OCI-LY7 (cell line): ENCODE measurements at regions not wholly inside any gene's neighbourhood (a gene's known extent, or its start where the extent isn't known, plus 50 kb on each side); places are given as distances from the start of the nearest gene placed in this dataset.
"Not testable (repeated sequence)": the region's sequence is repeated elsewhere in the genome, so short reads cannot be mapped to it uniquely, and the experiment has no call there.

Experiments
- BruUV-seq: library from RNA; stranded (reverse); fragments of 400-500 nt; replicated peaks from 2 replicates; lab custom pipeline; 2021; lab: Mats Ljungman, UMichigan
- CTCF ChIA-PET: fragments of 300-600 bp; sonication (Branson Sonifier 250); formaldehyde crosslinking; loops from one replicate; lab custom pipeline; 2022; ENCODE audit warnings: antibody characterized with exemption; ENCODE audit not compliant: unreplicated experiment; lab: Charles Lee
- POLR2A ChIA-PET: fragments of 300-600 bp; sonication (Branson Sonifier 250); formaldehyde crosslinking; loops from one replicate; lab custom pipeline; 2022; ENCODE audit warnings: antibody characterized with exemption; lab: Charles Lee
- DNase-seq: peaks from one replicate; pipeline ENCODE4 v3.0.0-alpha.2; 2015; ENCODE audit warnings: low spot score
- H2AFZ ChIP-seq: fragments of 200-600 bp; sonication (generic), shearing (Covaris generic); 2 replicates; pipeline ENCODE4 v1.6.1; 2014; ENCODE audit warnings: mild to moderate bottlenecking, antibody characterized with exemption, low read length, moderate library complexity
- H3K27ac ChIP-seq: fragments of 200-600 bp; sonication (generic); 2 replicates; pipeline ENCODE4 v1.5.1; 2014; ENCODE audit warnings: mixed run types, low read depth, mild to moderate bottlenecking, moderate library complexity, low read length, inconsistent platforms; ENCODE audit not compliant: poor library complexity, severe bottlenecking
- H3K36me3 ChIP-seq: fragments of 200-600 bp; sonication (generic); 2 replicates; pipeline ENCODE4 v1.6.1; 2014; ENCODE audit warnings: mild to moderate bottlenecking, antibody characterized with exemption, low read length, moderate library complexity, mixed read lengths; ENCODE audit not compliant: insufficient read depth
- H3K4me1 ChIP-seq: fragments of 200-600 bp; sonication (generic); 2 replicates; pipeline ENCODE4 v1.5.1; 2014; ENCODE audit warnings: mild to moderate bottlenecking, low read length; ENCODE audit not compliant: insufficient read depth, poor library complexity, severe bottlenecking
- H3K4me2 ChIP-seq: fragments of 200-600 bp; sonication (generic); 2 replicates; pipeline ENCODE4 v1.6.1; 2014; ENCODE audit warnings: mild to moderate bottlenecking, low read length
- H3K4me3 ChIP-seq: fragments of 200-600 bp; sonication (generic); 2 replicates; pipeline ENCODE4 v1.5.1; 2014; ENCODE audit warnings: mild to moderate bottlenecking, low read depth, low read length; ENCODE audit not compliant: poor library complexity, severe bottlenecking
- H3K79me2 ChIP-seq: fragments of 200-600 bp; sonication (generic); 2 replicates; pipeline ENCODE4 v1.6.1; 2016; ENCODE audit warnings: low read depth, mild to moderate bottlenecking, low read length, moderate library complexity, mixed read lengths; ENCODE audit not compliant: insufficient read depth
- H3K9me2 ChIP-seq: fragments of 200-600 bp; sonication (generic); 2 replicates; pipeline ENCODE4 v1.6.1; 2016; ENCODE audit warnings: mild to moderate bottlenecking, low read length, mixed read lengths; ENCODE audit not compliant: insufficient read depth
- H3K9me3 ChIP-seq: fragments of 200-600 bp; sonication (generic); 2 replicates; pipeline ENCODE4 v1.6.1; 2014; ENCODE audit warnings: mild to moderate bottlenecking, mixed run types, low read length, mixed read lengths
- H4K20me1 ChIP-seq: fragments of 200-600 bp; sonication (generic); 2 replicates; pipeline ENCODE4 v1.6.1; 2014; ENCODE audit warnings: mild to moderate bottlenecking, antibody characterized with exemption, low read length, moderate library complexity, mixed read lengths; ENCODE audit not compliant: insufficient read depth
- CTCF ChIP-seq: fragments of 200-600 bp; sonication (generic); conservative IDR thresholded peaks from 2 replicates; pipeline ENCODE4 v1.5.1; 2014; ENCODE audit warnings: mild to moderate bottlenecking, antibody characterized with exemption, low read length, moderate library complexity, mixed read lengths
- EZH2phosphoT487 ChIP-seq: fragments of 200-600 bp; sonication (generic); IDR thresholded peaks from 2 replicates; pipeline ENCODE4 v1.6.1; 2018; ENCODE audit warnings: low read depth, borderline replicate concordance, mild to moderate bottlenecking, mixed run types, antibody characterized with exemption, low read length, moderate library complexity, mixed read lengths
- intact Hi-C: fragments of 100-400 bp; cut with micrococcal nuclease; formaldehyde crosslinking; loops from one replicate; pipeline ENCODE4 v1.10.0; 2022; ENCODE audit not compliant: unreplicated experiment

DNA sequence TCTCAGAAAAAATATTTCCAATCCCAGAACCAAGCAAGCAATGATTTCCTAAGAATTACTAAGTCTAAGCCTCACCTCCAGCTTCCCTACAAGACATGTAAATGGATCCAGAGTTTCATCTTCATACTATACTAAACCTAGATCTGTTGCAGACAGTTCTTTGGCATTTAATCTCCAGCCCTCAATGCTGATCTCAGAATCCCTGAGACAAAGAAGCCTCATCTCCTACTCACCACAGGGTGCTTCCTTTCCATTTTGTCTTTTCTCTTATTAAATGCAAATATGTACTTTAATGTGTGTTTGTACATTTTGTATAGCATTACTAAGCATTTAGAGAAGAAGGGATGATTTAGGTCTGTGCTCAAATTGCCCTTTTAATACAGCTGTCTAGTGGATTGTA is 954.9 kb downstream of the TDRD15 start:
- Histone ChIP-seq H4K20me1 (no peaks in the 10 kb centered on the region), H3K4me1 (no peaks in the 10 kb centered on the region), H3K4me3 (no peak overlapping the region), H3K4me2 (no peak overlapping the region), H2AFZ (no peak overlapping the region), H3K9me2 (no peaks in the 10 kb centered on the region), H3K27ac (no peak overlapping the region), H3K9me3 (no peaks in the 10 kb centered on the region), H3K79me2 (no peaks in the 10 kb centered on the region), H3K36me3 (no peaks in the 10 kb centered on the region)
- CTCF ChIA-PET: no interaction called here
- POLR2A ChIA-PET: no interaction called here
- intact Hi-C loops: no loop called here
- TF ChIP-seq EZH2phosphoT487: no peak
- no peak for DNase-seq
- no TSS peak for BruUV-seq

DNA sequence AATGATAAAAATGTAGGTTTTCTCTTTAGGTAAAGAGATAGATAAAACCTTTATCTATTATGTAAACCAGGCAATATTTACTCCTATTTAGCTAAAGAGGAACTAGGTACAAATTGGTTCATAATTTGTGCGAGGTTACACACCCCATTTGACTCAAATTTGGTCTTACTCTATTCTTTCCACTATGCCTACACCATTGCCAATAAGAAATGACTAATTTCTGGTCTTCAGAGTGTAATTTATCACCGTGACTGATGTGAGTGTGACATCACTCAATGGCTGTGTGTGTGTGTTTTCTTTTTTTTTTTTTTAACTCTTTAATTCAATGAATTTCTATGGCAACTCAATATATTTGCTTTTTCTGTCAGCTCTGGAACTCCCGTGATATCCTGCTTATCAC is 955.8 kb downstream of the TDRD15 start:
- ChIA-PET CTCF (no interaction called here), POLR2A (interaction anchor here (0.6 kb wide), 1 partner anchor 681 kb away, joined by 3 read pairs; no protein-coding TSS in a partner anchor)
- Histone ChIP-seq H3K4me2 (no peak overlapping the region), H3K36me3 (no peaks in the 10 kb centered on the region), H4K20me1 (no peaks in the 10 kb centered on the region), H3K9me3 (no peaks in the 10 kb centered on the region), H3K9me2 (no peaks in the 10 kb centered on the region), H3K27ac (no peak overlapping the region), H3K79me2 (no peaks in the 10 kb centered on the region), H2AFZ (no peak overlapping the region), H3K4me1 (no peaks in the 10 kb centered on the region), H3K4me3 (no peak overlapping the region)
- intact Hi-C loops: no loop called here
- no TSS peak for BruUV-seq
- no peak for TF ChIP-seq EZH2phosphoT487
- DNase-seq: no peak

GRCh38 chr2:22086726-22087125 is 963.0 kb downstream of the TDRD15 start:
- ChIA-PET POLR2A (no interaction called here), CTCF (no interaction called here)
- intact Hi-C loops: no loop called here
- Histone ChIP-seq H3K4me2 (no peak overlapping the region), H3K9me3 (no peaks in the 10 kb centered on the region), H3K4me3 (no peak overlapping the region), H4K20me1 (no peaks in the 10 kb centered on the region), H2AFZ (no peak overlapping the region), H3K9me2 (no peaks in the 10 kb centered on the region), H3K4me1 (no peaks in the 10 kb centered on the region), H3K79me2 (no peaks in the 10 kb centered on the region), H3K27ac (no peak overlapping the region), H3K36me3 (no peaks in the 10 kb centered on the region)
- DNase-seq: no peak
- TF ChIP-seq CTCF (no peak), EZH2phosphoT487 (no peak)
- no TSS peak for BruUV-seq

DNA sequence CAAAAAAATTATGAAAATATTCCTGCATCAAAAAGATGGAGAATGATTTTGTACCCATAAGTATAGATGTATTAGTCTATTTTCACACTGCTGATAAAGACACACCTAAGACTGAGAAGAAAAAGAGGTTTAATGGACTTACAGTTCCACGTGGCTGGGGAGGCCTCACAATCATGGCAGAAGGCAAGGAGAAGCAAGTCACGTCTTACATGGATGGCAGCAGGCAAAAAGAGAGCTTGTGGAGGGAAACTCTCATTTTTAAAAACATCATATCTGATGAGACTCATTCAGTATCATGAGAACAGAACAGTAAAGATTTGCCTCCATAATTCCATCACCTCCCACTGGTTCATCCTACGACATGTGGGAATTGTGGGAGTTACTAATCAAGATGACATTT is 979.8 kb downstream of the TDRD15 start:
- H2AFZ ChIP-seq, BruUV-seq, POLR2A ChIA-PET, H3K36me3 ChIP-seq, H3K4me1 ChIP-seq, H3K79me2 ChIP-seq, CTCF ChIA-PET, H4K20me1 ChIP-seq, H3K9me3 ChIP-seq, intact Hi-C loops, DNase-seq, H3K9me2 ChIP-seq, H3K4me3 ChIP-seq, H3K27ac ChIP-seq, H3K4me2 ChIP-seq: not testable (repeated sequence)
